ENCODE measurements at regions not wholly inside any gene's neighbourhood (a gene's known extent, or its start where the extent isn't known, plus 50 kb on each side); places are given as distances from the start of the nearest gene placed in this dataset.
"Not testable (repeated sequence)": the region's sequence is repeated elsewhere in the genome, so short reads cannot be mapped to it uniquely, and the experiment has no call there.

GRCh38 chr3:170705131-170705530 is 119.3 kb upstream of the SLC7A14 start:
- no peak for DNase-seq (ENCODE audit: low spot score)

- DNase-seq (ENCODE audit: low spot score), result peak; percentile 77
Measured at GRCh38 chr3:170703121-170703588, 117.3 kb upstream of the SLC7A14 start.

GRCh38 chr3:170701696-170702678 is 116.1 kb upstream of the SLC7A14 start:
- no peak for DNase-seq (ENCODE audit: low spot score)

- no peak for DNase-seq (ENCODE audit: low spot score)
Measured at GRCh38 chr3:170700054-170700404, 114.2 kb upstream of the SLC7A14 start.

GRCh38 chr3:170699158-170700053 is 113.5 kb upstream of the SLC7A14 start:
- no peak for DNase-seq (ENCODE audit: low spot score)

- DNase-seq (ENCODE audit: low spot score), result no peak
Measured at GRCh38 chr3:170697908-170698307, 112.0 kb upstream of the SLC7A14 start.

GRCh38 chr3:170697131-170697530 is 111.3 kb upstream of the SLC7A14 start:
- DNase-seq (ENCODE audit: low spot score), result no peak

GRCh38 chr3:170695486-170696064 is 109.7 kb upstream of the SLC7A14 start:
- no peak for DNase-seq (ENCODE audit: low spot score)

- DNase-seq (ENCODE audit: low spot score), result no peak
Measured at GRCh38 chr3:170692720-170693119, 106.8 kb upstream of the SLC7A14 start.

- DNase-seq (ENCODE audit: low spot score), result no peak
Measured at GRCh38 chr3:170690661-170690981, 104.7 kb upstream of the SLC7A14 start.

- DNase-seq (ENCODE audit: low spot score), result peak; percentile 63
Measured at GRCh38 chr3:170689893-170690660, 104.2 kb upstream of the SLC7A14 start.

- peak; percentile 92 for DNase-seq (ENCODE audit: low spot score)
Measured at GRCh38 chr3:170689296-170689829, 103.5 kb upstream of the SLC7A14 start.

- not testable (repeated sequence) for DNase-seq (ENCODE audit: low spot score)
Measured at GRCh38 chr3:170688222-170688621, 102.3 kb upstream of the SLC7A14 start.

GRCh38 chr3:170680593-170680992 is 94.7 kb upstream of the SLC7A14 start:
- no peak for DNase-seq (ENCODE audit: low spot score)

GRCh38 chr3:170679190-170679589 is 93.3 kb upstream of the SLC7A14 start:
- no peak for DNase-seq (ENCODE audit: low spot score)

GRCh38 chr3:170670504-170670903 is 84.6 kb upstream of the SLC7A14 start:
- DNase-seq (ENCODE audit: low spot score), result no peak

- not testable (repeated sequence) for DNase-seq (ENCODE audit: low spot score)
Measured at GRCh38 chr3:170662986-170663385, 77.1 kb upstream of the SLC7A14 start.

GRCh38 chr3:170660139-170660538 is 74.3 kb upstream of the SLC7A14 start:
- DNase-seq (ENCODE audit: low spot score), result no peak

GRCh38 chr3:170657312-170657711 is 71.4 kb upstream of the SLC7A14 start:
- DNase-seq (ENCODE audit: low spot score), result no peak

GRCh38 chr3:170656284-170656683 is 70.4 kb upstream of the SLC7A14 start:
- no peak for DNase-seq (ENCODE audit: low spot score)

- no peak for DNase-seq (ENCODE audit: low spot score)
Measured at GRCh38 chr3:170653801-170654200, 67.9 kb upstream of the SLC7A14 start.
